Mesendoderm (in vitro differentiated cells): ENCODE measurements at regions not wholly inside any gene's neighbourhood (a gene's known extent, or its start where the extent isn't known, plus 50 kb on each side); places are given as distances from the start of the nearest gene placed in this dataset.

Experiments used
- DNase-seq: peaks from one replicate; pipeline ENCODE4 v3.0.0; 2013
- H2AK5ac ChIP-seq: 2 replicates; pipeline ENCODE4 v1.6.1; 2013; ENCODE audit warnings: low read length, inconsistent platforms
- H2BK120ac ChIP-seq: 2 replicates; pipeline ENCODE4 v1.6.1; 2013; ENCODE audit warnings: low read depth, mild to moderate bottlenecking, low read length, moderate library complexity, mixed read lengths
- H2BK15ac ChIP-seq: replicated peaks from 2 replicates; pipeline ENCODE4 v1.6.1; 2013; ENCODE audit warnings: low read depth, mild to moderate bottlenecking, moderate library complexity
- H2BK5ac ChIP-seq: 2 replicates; pipeline ENCODE4 v1.6.1; 2013; ENCODE audit warnings: low read length, inconsistent platforms
- H3K18ac ChIP-seq: 2 replicates; pipeline ENCODE4 v1.6.1; 2013; ENCODE audit warnings: mild to moderate bottlenecking, low read length, mixed read lengths
- H3K23ac ChIP-seq: one replicate; pipeline ENCODE4 v1.6.1; 2013; ENCODE audit warnings: low read length
- H3K27ac ChIP-seq: 2 replicates; pipeline ENCODE4 v1.5.1; 2013; ENCODE audit warnings: low read depth, mild to moderate bottlenecking, inconsistent platforms, low read length, moderate library complexity
- H3K27me3 ChIP-seq: 2 replicates; pipeline ENCODE4 v1.6.1; 2013; ENCODE audit warnings: low read length, control low read depth, mild to moderate bottlenecking, inconsistent platforms; ENCODE audit not compliant: insufficient read depth, poor library complexity
- H3K36me3 ChIP-seq: 2 replicates; pipeline ENCODE4 v1.6.1; 2013; ENCODE audit warnings: low read length, inconsistent platforms; ENCODE audit not compliant: control insufficient read depth, insufficient read depth
- H3K4ac ChIP-seq: one replicate; pipeline ENCODE4 v1.6.1; 2013; ENCODE audit warnings: low read depth, mild to moderate bottlenecking, low read length, moderate library complexity
- H3K4me1 ChIP-seq: 2 replicates; pipeline ENCODE4 v1.6.1; 2013; ENCODE audit warnings: low read depth, low read length, inconsistent platforms; ENCODE audit not compliant: control insufficient read depth
- H3K4me2 ChIP-seq: 2 replicates; pipeline ENCODE4 v1.6.1; 2013; ENCODE audit warnings: low read length
- H3K4me3 ChIP-seq: 2 replicates; pipeline ENCODE4 v1.5.1; 2013; ENCODE audit warnings: mild to moderate bottlenecking, low read length
- H3K56ac ChIP-seq: one replicate; pipeline ENCODE4 v1.6.1; 2013; ENCODE audit warnings: low read length
- H3K79me1 ChIP-seq: 2 replicates; pipeline ENCODE4 v1.6.1; 2013; ENCODE audit warnings: low read length, inconsistent platforms
- H3K79me2 ChIP-seq: 2 replicates; pipeline ENCODE4 v1.6.1; 2013; ENCODE audit warnings: mild to moderate bottlenecking, low read length; ENCODE audit not compliant: control insufficient read depth, insufficient read depth
- H3K9ac ChIP-seq: 2 replicates; pipeline ENCODE4 v1.6.1; 2013; ENCODE audit warnings: low read length, inconsistent platforms
- H4K5ac ChIP-seq: one replicate; pipeline ENCODE4 v1.6.1; 2013; ENCODE audit warnings: low read length
- H4K8ac ChIP-seq: one replicate; pipeline ENCODE4 v1.6.1; 2013; ENCODE audit warnings: low read depth, mild to moderate bottlenecking, control low read depth, low read length, moderate library complexity
- WGBS: extraction: QIAGEN DNeasy Blood & Tissue Kit; methylation state at CpG from one replicate; pipeline ENCODE4 v1.1.7; 2013; ENCODE audit warnings: low lambda C conversion rate, missing lambda C conversion rate; ENCODE audit not compliant: insufficient coverage; ENCODE audit errors: extremely low coverage; 5-methylcytosine and 5-hydroxymethylcytosine counted together

GRCh38 chr9:102594241-102594640 lies 400.9 kb upstream of the CYLC2 start:
- Histone ChIP-seq H3K36me3 (no peaks in the 10 kb centered on the region), H3K4me1 (peaks cover 2% of the 10 kb centered on the region), H3K4ac (no peak overlapping the region), H3K23ac (no peak overlapping the region), H3K4me3 (no peak overlapping the region), H4K5ac (no peak overlapping the region), H3K27me3 (no peaks in the 10 kb centered on the region), H3K27ac (no peak overlapping the region), H2BK15ac (no peak overlapping the region), H3K4me2 (no peak overlapping the region), H4K8ac (no peak overlapping the region), H3K18ac (no peak overlapping the region), H3K56ac (no peak overlapping the region), H2BK5ac (no peak overlapping the region), H3K79me1 (no peaks in the 10 kb centered on the region), H3K79me2 (no peaks in the 10 kb centered on the region), H2BK120ac (no peak overlapping the region), H2AK5ac (no peak overlapping the region), H3K9ac (no peak overlapping the region)
- no CpG with 5 or more reads among the region's 3 CpGs for WGBS
- DNase-seq, result no peak

DNA sequence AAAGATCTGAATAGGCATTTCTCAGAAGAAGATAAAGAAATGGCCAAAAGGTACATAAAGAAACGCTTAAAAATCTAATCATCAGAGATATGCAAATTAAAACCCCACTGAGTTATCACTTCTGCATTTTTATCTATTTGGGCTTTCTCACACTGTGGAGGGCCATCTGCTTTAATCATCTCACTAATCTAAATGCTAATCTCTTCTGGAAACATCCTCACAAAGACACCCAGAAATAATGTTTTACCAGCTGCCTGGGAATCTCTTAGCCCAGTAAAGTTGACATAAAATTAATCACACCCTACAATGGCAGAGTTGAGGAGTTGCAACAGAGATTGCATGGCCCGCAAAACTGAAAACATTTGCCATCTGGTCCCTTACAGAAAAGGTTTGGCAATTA lies 407.9 kb upstream of the CYLC2 start:
- Histone ChIP-seq H3K18ac (no peak overlapping the region), H4K5ac (no peak overlapping the region), H3K56ac (no peak overlapping the region), H3K4me2 (no peak overlapping the region), H4K8ac (no peak overlapping the region), H2AK5ac (no peak overlapping the region), H3K4me3 (no peak overlapping the region), H3K4me1 (peaks cover 2% of the 10 kb centered on the region), H2BK15ac (no peak overlapping the region), H3K36me3 (no peaks in the 10 kb centered on the region), H3K79me1 (no peaks in the 10 kb centered on the region), H2BK5ac (no peak overlapping the region), H3K79me2 (no peaks in the 10 kb centered on the region), H3K9ac (no peak overlapping the region), H3K4ac (no peak overlapping the region), H3K27ac (no peak overlapping the region), H2BK120ac (no peak overlapping the region), H3K27me3 (no peaks in the 10 kb centered on the region), H3K23ac (no peak overlapping the region)
- DNase-seq, result peak; percentile 83
- no CpG with 5 or more reads among the region's 2 CpGs for WGBS

DNA sequence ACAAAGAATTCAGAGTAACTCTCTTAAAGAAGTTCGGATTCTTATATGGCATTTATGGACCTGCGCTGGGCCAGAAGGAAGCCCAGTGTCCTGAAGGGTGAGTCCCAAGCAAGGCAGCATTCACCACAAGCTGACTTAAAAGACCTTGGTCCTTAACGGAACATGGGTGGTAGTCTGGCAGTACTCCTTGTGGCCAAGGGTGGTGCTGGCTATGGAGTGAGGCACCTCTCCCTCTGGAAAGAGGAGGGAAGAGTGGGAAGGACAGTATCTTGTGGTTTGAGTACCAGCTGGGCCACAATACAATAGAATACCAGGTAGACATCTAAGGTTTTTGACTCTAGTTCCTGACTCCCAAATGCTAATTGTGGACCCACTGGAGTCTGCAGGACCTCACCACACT lies 425.7 kb upstream of the CYLC2 start:
- Histone ChIP-seq H4K5ac (no peak overlapping the region), H3K4me3 (no peak overlapping the region), H2BK15ac (no peak overlapping the region), H3K18ac (no peak overlapping the region), H2BK5ac (no peak overlapping the region), H2BK120ac (no peak overlapping the region), H3K9ac (no peak overlapping the region), H3K36me3 (no peaks in the 10 kb centered on the region), H3K27me3 (no peaks in the 10 kb centered on the region), H2AK5ac (no peak overlapping the region), H3K56ac (no peak overlapping the region), H3K27ac (no peak overlapping the region), H4K8ac (no peak overlapping the region), H3K79me2 (no peaks in the 10 kb centered on the region), H3K23ac (no peak overlapping the region), H3K4me1 (no peaks in the 10 kb centered on the region), H3K79me1 (no peaks in the 10 kb centered on the region), H3K4ac (no peak overlapping the region), H3K4me2 (no peak overlapping the region)
- peak; percentile 35 for DNase-seq
- WGBS, result no CpG with 5 or more reads among the region's 3 CpGs

DNA sequence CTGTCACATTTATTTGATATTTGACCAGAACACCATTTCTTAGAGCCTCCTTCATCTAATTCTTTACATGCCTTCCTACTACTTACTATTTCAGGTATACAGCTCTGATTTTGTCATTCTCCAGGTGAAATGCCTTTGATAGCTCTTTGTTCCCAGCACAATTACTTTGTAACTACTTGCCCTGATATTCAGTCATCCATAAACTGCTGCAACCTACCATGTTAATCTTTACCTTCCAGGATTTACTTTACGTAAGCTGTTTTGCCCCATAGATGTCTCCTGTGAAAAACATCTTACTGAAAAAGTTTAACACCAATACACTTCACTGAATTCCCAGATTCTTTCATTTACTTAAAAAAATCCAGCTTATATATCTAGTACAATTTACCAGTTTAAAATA lies 443.8 kb upstream of the CYLC2 start:
- DNase-seq, result no peak
- Histone ChIP-seq H2AK5ac (no peak overlapping the region), H2BK5ac (no peak overlapping the region), H3K4ac (no peak overlapping the region), H3K27ac (no peak overlapping the region), H2BK120ac (no peak overlapping the region), H3K79me1 (no peaks in the 10 kb centered on the region), H3K4me1 (no peaks in the 10 kb centered on the region), H3K79me2 (no peaks in the 10 kb centered on the region), H4K5ac (no peak overlapping the region), H3K56ac (no peak overlapping the region), H3K23ac (no peak overlapping the region), H3K27me3 (no peaks in the 10 kb centered on the region), H2BK15ac (no peak overlapping the region), H3K18ac (no peak overlapping the region), H3K36me3 (no peaks in the 10 kb centered on the region), H3K9ac (no peak overlapping the region), H3K4me3 (no peak overlapping the region), H3K4me2 (no peak overlapping the region), H4K8ac (no peak overlapping the region)
- no CpG with 5 or more reads among the region's 1 CpG for WGBS

DNA sequence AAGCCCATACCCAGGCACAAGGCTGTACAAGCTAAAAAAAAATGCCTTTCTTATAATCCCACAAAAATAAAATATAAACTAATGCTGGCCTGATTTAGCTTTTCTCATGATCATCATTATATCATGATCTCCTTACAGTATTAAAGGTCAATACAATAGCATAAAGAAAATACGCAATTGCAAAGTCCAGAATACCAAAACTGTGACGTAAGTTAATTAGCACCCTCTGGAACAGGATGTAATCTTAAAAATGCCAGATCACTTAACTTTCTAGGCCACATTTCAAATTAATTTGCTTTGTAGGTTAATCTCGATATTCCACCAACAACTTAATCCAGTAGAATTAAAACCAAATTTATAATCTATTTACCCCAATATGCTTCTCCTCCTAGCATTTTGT lies 444.2 kb upstream of the CYLC2 start:
- Histone ChIP-seq H3K27ac (no peak overlapping the region), H2BK120ac (no peak overlapping the region), H2AK5ac (no peak overlapping the region), H3K79me2 (no peaks in the 10 kb centered on the region), H3K4me1 (no peaks in the 10 kb centered on the region), H3K56ac (no peak overlapping the region), H3K36me3 (no peaks in the 10 kb centered on the region), H3K18ac (no peak overlapping the region), H3K4me3 (no peak overlapping the region), H3K4ac (no peak overlapping the region), H4K8ac (no peak overlapping the region), H3K4me2 (no peak overlapping the region), H2BK15ac (no peak overlapping the region), H4K5ac (no peak overlapping the region), H3K27me3 (no peaks in the 10 kb centered on the region), H3K23ac (no peak overlapping the region), H3K79me1 (no peaks in the 10 kb centered on the region), H2BK5ac (no peak overlapping the region), H3K9ac (no peak overlapping the region)
- WGBS, result 100% methylated on average over 1 of the region's 3 CpGs
- no peak for DNase-seq

- Histone ChIP-seq H3K4me3 (no peak overlapping the region), H2AK5ac (no peak overlapping the region), H3K4me2 (no peak overlapping the region), H3K27me3 (no peaks in the 10 kb centered on the region), H3K9ac (no peak overlapping the region), H3K4me1 (no peaks in the 10 kb centered on the region), H4K8ac (no peak overlapping the region), H3K79me2 (no peaks in the 10 kb centered on the region), H3K56ac (no peak overlapping the region), H4K5ac (no peak overlapping the region), H3K4ac (no peak overlapping the region), H3K18ac (no peak overlapping the region), H3K23ac (no peak overlapping the region), H2BK120ac (no peak overlapping the region), H3K79me1 (no peaks in the 10 kb centered on the region), H2BK15ac (no peak overlapping the region), H2BK5ac (no peak overlapping the region), H3K27ac (no peak overlapping the region), H3K36me3 (no peaks in the 10 kb centered on the region)
- DNase-seq, result no peak
These were observed 444.9 kb upstream of the CYLC2 start for GRCh38 chr9:102550266-102550665.
